A549 (cell line): ENCODE measurements at regions not wholly inside any gene's neighbourhood (a gene's known extent, or its start where the extent isn't known, plus 50 kb on each side); places are given as distances from the start of the nearest gene placed in this dataset.
"Not testable (repeated sequence)": the region's sequence is repeated elsewhere in the genome, so short reads cannot be mapped to it uniquely, and the experiment has no call there.

ENCODE experiments used
- CBX2 ChIP-seq: fragments of 200-600 bp; sonication (generic); IDR thresholded peaks from 2 replicates; pipeline ENCODE4 v1.6.1; 2016; ENCODE audit warnings: low read depth, mild to moderate bottlenecking, borderline replicate concordance
- CTCF ChIP-seq: fragments of >200 bp; sonication (Bioruptor Twin); formaldehyde crosslinking; IDR thresholded peaks from 3 replicates; pipeline ENCODE4 v1.5.1; 2016
- E2F6 ChIP-seq: IDR thresholded peaks from 2 replicates; pipeline ENCODE4 v1.6.1; 2012; ENCODE audit warnings: low read depth, borderline replicate concordance
- ELK1 ChIP-seq: fragments of 150-350 bp; IDR thresholded peaks from 2 replicates; pipeline ENCODE4 v1.6.1; 2014; ENCODE audit warnings: low read depth, mild to moderate bottlenecking, low read length
- HDAC2 ChIP-seq: fragments of 200-600 bp; sonication (generic); IDR thresholded peaks from 2 replicates; pipeline ENCODE4 v1.6.1; 2016
- JUNB ChIP-seq: fragments of >200 bp; sonication (Bioruptor Twin); formaldehyde crosslinking; IDR thresholded peaks from 2 replicates; pipeline ENCODE4 v1.6.1; 2016
- KDM1A ChIP-seq: fragments of 200-600 bp; sonication (generic); IDR thresholded peaks from 2 replicates; pipeline ENCODE4 v1.6.1; 2016; ENCODE audit warnings: low read depth, mild to moderate bottlenecking
- POLR2A ChIP-seq: IDR thresholded peaks from 2 replicates; pipeline ENCODE4 v1.6.1; 2012; ENCODE audit warnings: mild to moderate bottlenecking, low read length
- ZC3H11A ChIP-seq: fragments of 450-650 bp; IDR thresholded peaks from 2 replicates; pipeline ENCODE4 v1.6.1; 2014; ENCODE audit warnings: antibody characterized with exemption, mild to moderate bottlenecking
- TF ChIP-seq, protein P1 (sequence below): IDR thresholded peaks from 2 replicates; pipeline ENCODE4 v1.6.1; 2012
- TF ChIP-seq, protein P2 (sequence below): IDR thresholded peaks from 2 replicates; pipeline ENCODE4 v1.6.1; 2012

- not testable (repeated sequence) for TF ChIP-seq POLR2A, E2F6, CTCF, KDM1A, HDAC2, CBX2, ZC3H11A, ELK1, JUNB
- TF ChIP-seq, protein P1, sequence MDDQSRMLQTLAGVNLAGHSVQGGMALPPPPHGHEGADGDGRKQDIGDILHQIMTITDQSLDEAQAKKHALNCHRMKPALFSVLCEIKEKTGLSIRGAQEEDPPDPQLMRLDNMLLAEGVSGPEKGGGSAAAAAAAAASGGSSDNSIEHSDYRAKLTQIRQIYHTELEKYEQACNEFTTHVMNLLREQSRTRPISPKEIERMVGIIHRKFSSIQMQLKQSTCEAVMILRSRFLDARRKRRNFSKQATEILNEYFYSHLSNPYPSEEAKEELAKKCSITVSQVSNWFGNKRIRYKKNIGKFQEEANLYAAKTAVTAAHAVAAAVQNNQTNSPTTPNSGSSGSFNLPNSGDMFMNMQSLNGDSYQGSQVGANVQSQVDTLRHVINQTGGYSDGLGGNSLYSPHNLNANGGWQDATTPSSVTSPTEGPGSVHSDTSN: not testable (repeated sequence)
- TF ChIP-seq, protein P2, sequence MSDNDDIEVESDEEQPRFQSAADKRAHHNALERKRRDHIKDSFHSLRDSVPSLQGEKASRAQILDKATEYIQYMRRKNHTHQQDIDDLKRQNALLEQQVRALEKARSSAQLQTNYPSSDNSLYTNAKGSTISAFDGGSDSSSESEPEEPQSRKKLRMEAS: not testable (repeated sequence)
These were observed 177.3 kb downstream of the TP53TG3F start for GRCh38 chr16:33636760-33637159.
